ENCODE measurements at regions not wholly inside any gene's neighbourhood (a gene's known extent, or its start where the extent isn't known, plus 50 kb on each side); places are given as distances from the start of the nearest gene placed in this dataset.

- Mint-ChIP-seq H3K36me3 (ENCODE audit: unreplicated experiment) (no peaks in the 10 kb centered on the region), H3K4me3 (ENCODE audit: unreplicated experiment) (no peak overlapping the region), H3K4me1 (ENCODE audit: unreplicated experiment) (peaks cover 11% of the 10 kb centered on the region), H3K27ac (ENCODE audit: unreplicated experiment) (no peak overlapping the region), H3K9me3 (ENCODE audit: unreplicated experiment) (no peaks in the 10 kb centered on the region), H3K27me3 (ENCODE audit: unreplicated experiment) (no peaks in the 10 kb centered on the region)
- TF ChIP-seq CTCF (IDR thresholded peaks at IDR 0.05): no peak
- DNase-seq (ENCODE audit: extremely low spot score, unreplicated experiment): no peak
These were observed 61.0 kb upstream of the EXOC1L start for GRCh38 chr4:55758570-55758969.

- Mint-ChIP-seq H3K4me1 (ENCODE audit: unreplicated experiment) (peaks cover 8% of the 10 kb centered on the region), H3K36me3 (ENCODE audit: unreplicated experiment) (no peaks in the 10 kb centered on the region), H3K4me3 (ENCODE audit: unreplicated experiment) (no peak overlapping the region), H3K27me3 (ENCODE audit: unreplicated experiment) (no peaks in the 10 kb centered on the region), H3K27ac (ENCODE audit: unreplicated experiment) (no peak overlapping the region), H3K9me3 (ENCODE audit: unreplicated experiment) (no peaks in the 10 kb centered on the region)
- TF ChIP-seq CTCF (IDR thresholded peaks at IDR 0.05): no peak
- DNase-seq (ENCODE audit: extremely low spot score, unreplicated experiment): no peak
These were observed 56.8 kb upstream of the EXOC1L start for GRCh38 chr4:55762819-55763218.

- DNase-seq (ENCODE audit: extremely low spot score, unreplicated experiment): no peak
- Mint-ChIP-seq H3K4me3 (ENCODE audit: unreplicated experiment) (no peak overlapping the region), H3K27ac (ENCODE audit: unreplicated experiment) (no peak overlapping the region), H3K9me3 (ENCODE audit: unreplicated experiment) (no peaks in the 10 kb centered on the region), H3K27me3 (ENCODE audit: unreplicated experiment) (no peaks in the 10 kb centered on the region), H3K4me1 (ENCODE audit: unreplicated experiment) (peaks cover 15% of the 10 kb centered on the region), H3K36me3 (ENCODE audit: unreplicated experiment) (no peaks in the 10 kb centered on the region)
- no peak for TF ChIP-seq CTCF (IDR thresholded peaks at IDR 0.05)
These were observed 55.6 kb upstream of the EXOC1L start for GRCh38 chr4:55763996-55764395.

- Mint-ChIP-seq H3K9me3 (ENCODE audit: unreplicated experiment) (no peaks in the 10 kb centered on the region), H3K27me3 (ENCODE audit: unreplicated experiment) (no peaks in the 10 kb centered on the region), H3K27ac (ENCODE audit: unreplicated experiment) (no peak overlapping the region), H3K36me3 (ENCODE audit: unreplicated experiment) (no peaks in the 10 kb centered on the region), H3K4me3 (ENCODE audit: unreplicated experiment) (no peak overlapping the region), H3K4me1 (ENCODE audit: unreplicated experiment) (peaks cover 15% of the 10 kb centered on the region)
- no peak for TF ChIP-seq CTCF (IDR thresholded peaks at IDR 0.05)
- no peak for DNase-seq (ENCODE audit: extremely low spot score, unreplicated experiment)
These were observed 54.5 kb upstream of the EXOC1L start for GRCh38 chr4:55765070-55765469.

- H3K36me3 Mint-ChIP-seq (ENCODE audit: unreplicated experiment): no peaks in the 10 kb centered on the region
- H3K27me3 Mint-ChIP-seq (ENCODE audit: unreplicated experiment): peaks cover 2% of the 10 kb centered on the region
- H3K27ac Mint-ChIP-seq (ENCODE audit: unreplicated experiment): peak overlapping the region; percentile 85
- DNase-seq (ENCODE audit: extremely low spot score, unreplicated experiment): no peak
- peaks cover 12% of the 10 kb centered on the region for H3K4me1 Mint-ChIP-seq (ENCODE audit: unreplicated experiment)
- H3K9me3 Mint-ChIP-seq (ENCODE audit: unreplicated experiment): no peaks in the 10 kb centered on the region
- H3K4me3 Mint-ChIP-seq (ENCODE audit: unreplicated experiment): no peak overlapping the region
- TF ChIP-seq CTCF (IDR thresholded peaks at IDR 0.05): no peak
These were observed 51.3 kb upstream of the EXOC1L start for GRCh38 chr4:55768291-55768690.
